ENCODE measurements at regions not wholly inside any gene's neighbourhood (a gene's known extent, or its start where the extent isn't known, plus 50 kb on each side); places are given as distances from the start of the nearest gene placed in this dataset.
"Not testable (repeated sequence)": the region's sequence is repeated elsewhere in the genome, so short reads cannot be mapped to it uniquely, and the experiment has no call there.

- Histone ChIP-seq H3K27ac (no peak overlapping the region), H3K9me3 (ENCODE audit: low read depth, low read length) (no peaks in the 10 kb centered on the region; the same call in 1 of the 2 replicates), H3K9ac (ENCODE audit: insufficient read length) (no peak overlapping the region), H3K36me3 (ENCODE audit: insufficient read depth, low read length) (no peaks in the 10 kb centered on the region), H3K4me3 (no peak overlapping the region)
- no peak for TF ChIP-seq FOXP2 (optimal IDR thresholded peaks at IDR 0.05; ENCODE audit: control extremely low read depth, extremely low read length, insufficient read depth)
- no peak for TF ChIP-seq EZH2 (IDR thresholded peaks at IDR 0.05)
- TF ChIP-seq POLR2AphosphoS5 (IDR thresholded peaks at IDR 0.05; ENCODE audit: borderline replicate concordance, low read depth, low read length), result no peak
- no peak for DNase-seq (ENCODE audit: low read depth, low spot score)
These were observed 207.9 kb downstream of the ICOS start for GRCh38 chr2:204144492-204144891.

- Histone ChIP-seq H3K9ac (ENCODE audit: insufficient read length) (no peak overlapping the region), H3K27ac (no peak overlapping the region), H3K4me3 (peak overlapping the region; percentile 70), H3K9me3 (ENCODE audit: low read depth, low read length) (no peaks in the 10 kb centered on the region; the same call in 1 of the 2 replicates), H3K36me3 (ENCODE audit: insufficient read depth, low read length) (no peaks in the 10 kb centered on the region)
- peak; percentile 44 for DNase-seq (ENCODE audit: low read depth, low spot score)
- TF ChIP-seq POLR2AphosphoS5 (IDR thresholded peaks at IDR 0.05; ENCODE audit: borderline replicate concordance, low read depth, low read length) (no peak), FOXP2 (optimal IDR thresholded peaks at IDR 0.05; ENCODE audit: control extremely low read depth, extremely low read length, insufficient read depth) (no peak), EZH2 (IDR thresholded peaks at IDR 0.05) (no peak)
These were observed 208.7 kb downstream of the ICOS start for GRCh38 chr2:204145263-204145751.

- no peak for DNase-seq (ENCODE audit: low read depth, low spot score)
- Histone ChIP-seq H3K9ac (ENCODE audit: insufficient read length) (no peak overlapping the region), H3K9me3 (ENCODE audit: low read depth, low read length) (no peaks in the 10 kb centered on the region; the same call in 1 of the 2 replicates), H3K36me3 (ENCODE audit: insufficient read depth, low read length) (no peaks in the 10 kb centered on the region), H3K27ac (no peak overlapping the region), H3K4me3 (peak overlapping the region; percentile 70)
- TF ChIP-seq EZH2 (IDR thresholded peaks at IDR 0.05), result no peak
- no peak for TF ChIP-seq POLR2AphosphoS5 (IDR thresholded peaks at IDR 0.05; ENCODE audit: borderline replicate concordance, low read depth, low read length)
- TF ChIP-seq FOXP2 (optimal IDR thresholded peaks at IDR 0.05; ENCODE audit: control extremely low read depth, extremely low read length, insufficient read depth), result no peak
These were observed 209.2 kb downstream of the ICOS start for GRCh38 chr2:204145791-204146190.

GRCh38 chr2:204147040-204147439, 210.5 kb downstream of the ICOS start:
- not testable (repeated sequence) for H3K27ac ChIP-seq

GRCh38 chr2:204150721-204151120, 214.2 kb downstream of the ICOS start:
- Histone ChIP-seq H3K36me3 (ENCODE audit: insufficient read depth, low read length) (no peaks in the 10 kb centered on the region), H3K9ac (ENCODE audit: insufficient read length) (no peak overlapping the region), H3K4me3 (no peak overlapping the region), H3K27ac (no peak overlapping the region), H3K9me3 (ENCODE audit: low read depth, low read length) (no peaks in the 10 kb centered on the region; the same call in 1 of the 2 replicates)
- DNase-seq (ENCODE audit: low read depth, low spot score), result no peak
- TF ChIP-seq EZH2 (IDR thresholded peaks at IDR 0.05) (no peak), POLR2AphosphoS5 (IDR thresholded peaks at IDR 0.05; ENCODE audit: borderline replicate concordance, low read depth, low read length) (no peak), FOXP2 (optimal IDR thresholded peaks at IDR 0.05; ENCODE audit: control extremely low read depth, extremely low read length, insufficient read depth) (no peak)

More at GRCh38 chr2:204147040-204147439, 210.5 kb downstream of the ICOS start:
- DNase-seq (ENCODE audit: low read depth, low spot score); H3K9ac ChIP-seq (ENCODE audit: insufficient read length); H3K36me3 ChIP-seq (ENCODE audit: insufficient read depth, low read length); H3K9me3 ChIP-seq (ENCODE audit: low read depth, low read length); H3K4me3 ChIP-seq: not testable (repeated sequence)

GRCh38 chr2:204152616-204153015, 216.1 kb downstream of the ICOS start:
- Histone ChIP-seq H3K27ac (no peak overlapping the region), H3K9me3 (ENCODE audit: low read depth, low read length) (no peaks in the 10 kb centered on the region; the same call in 1 of the 2 replicates), H3K36me3 (ENCODE audit: insufficient read depth, low read length) (no peaks in the 10 kb centered on the region), H3K4me3 (no peak overlapping the region), H3K9ac (ENCODE audit: insufficient read length) (no peak overlapping the region)
- TF ChIP-seq FOXP2 (optimal IDR thresholded peaks at IDR 0.05; ENCODE audit: control extremely low read depth, extremely low read length, insufficient read depth) (no peak), POLR2AphosphoS5 (IDR thresholded peaks at IDR 0.05; ENCODE audit: borderline replicate concordance, low read depth, low read length) (no peak), EZH2 (IDR thresholded peaks at IDR 0.05) (no peak)
- no peak for DNase-seq (ENCODE audit: low read depth, low spot score)

GRCh38 chr2:204154863-204155262, 218.3 kb downstream of the ICOS start:
- no peaks in the 10 kb centered on the region for H3K9me3 ChIP-seq (ENCODE audit: low read depth, low read length)
- no peak overlapping the region for H3K4me3 ChIP-seq
- TF ChIP-seq POLR2AphosphoS5 (IDR thresholded peaks at IDR 0.05; ENCODE audit: borderline replicate concordance, low read depth, low read length) (no peak), EZH2 (IDR thresholded peaks at IDR 0.05) (no peak), FOXP2 (optimal IDR thresholded peaks at IDR 0.05; ENCODE audit: control extremely low read depth, extremely low read length, insufficient read depth) (no peak)
- no peak overlapping the region for H3K9ac ChIP-seq (ENCODE audit: insufficient read length)
- DNase-seq (ENCODE audit: low read depth, low spot score), result no peak
- H3K36me3 ChIP-seq (ENCODE audit: insufficient read depth, low read length), result no peaks in the 10 kb centered on the region
- H3K27ac ChIP-seq, result no peak overlapping the region

- no peak for DNase-seq (ENCODE audit: low read depth, low spot score)
- H3K9me3 ChIP-seq (ENCODE audit: low read depth, low read length), result no peaks in the 10 kb centered on the region
- H3K36me3 ChIP-seq (ENCODE audit: insufficient read depth, low read length), result no peaks in the 10 kb centered on the region
- no peak overlapping the region for H3K4me3 ChIP-seq
- TF ChIP-seq EZH2 (IDR thresholded peaks at IDR 0.05) (no peak), POLR2AphosphoS5 (IDR thresholded peaks at IDR 0.05; ENCODE audit: borderline replicate concordance, low read depth, low read length) (no peak), FOXP2 (optimal IDR thresholded peaks at IDR 0.05; ENCODE audit: control extremely low read depth, extremely low read length, insufficient read depth) (no peak)
- no peak overlapping the region for H3K27ac ChIP-seq
- no peak overlapping the region for H3K9ac ChIP-seq (ENCODE audit: insufficient read length)
These were observed 219.9 kb downstream of the ICOS start for GRCh38 chr2:204156456-204156855.

GRCh38 chr2:204157684-204158083, 221.1 kb downstream of the ICOS start:
- no peak for DNase-seq (ENCODE audit: low read depth, low spot score)
- Histone ChIP-seq H3K36me3 (ENCODE audit: insufficient read depth, low read length) (no peaks in the 10 kb centered on the region), H3K27ac (no peak overlapping the region), H3K9ac (ENCODE audit: insufficient read length) (no peak overlapping the region), H3K4me3 (no peak overlapping the region), H3K9me3 (ENCODE audit: low read depth, low read length) (no peaks in the 10 kb centered on the region)
- TF ChIP-seq EZH2 (IDR thresholded peaks at IDR 0.05) (no peak), FOXP2 (optimal IDR thresholded peaks at IDR 0.05; ENCODE audit: control extremely low read depth, extremely low read length, insufficient read depth) (no peak), POLR2AphosphoS5 (IDR thresholded peaks at IDR 0.05; ENCODE audit: borderline replicate concordance, low read depth, low read length) (no peak)
